GM12865 (cell line): ENCODE measurements at regions not wholly inside any gene's neighbourhood (a gene's known extent, or its start where the extent isn't known, plus 50 kb on each side); places are given as distances from the start of the nearest gene placed in this dataset.

Experiments
- DNase-seq: peaks from one replicate; pipeline ENCODE4 v3.0.0; 2010; ENCODE audit warnings: low read depth
- H3K4me3 ChIP-seq: 2 replicates; pipeline ENCODE4 v1.5.1; 2011; ENCODE audit warnings: mild to moderate bottlenecking, low read depth, low read length, control low read depth
- TF ChIP-seq, protein P1 (sequence below): IDR thresholded peaks from 2 replicates; pipeline ENCODE4 v1.5.1; 2011; ENCODE audit warnings: low read length, control low read depth, low read depth, inconsistent platforms; ENCODE audit not compliant: insufficient read depth; ENCODE audit errors: missing control alignments

DNA sequence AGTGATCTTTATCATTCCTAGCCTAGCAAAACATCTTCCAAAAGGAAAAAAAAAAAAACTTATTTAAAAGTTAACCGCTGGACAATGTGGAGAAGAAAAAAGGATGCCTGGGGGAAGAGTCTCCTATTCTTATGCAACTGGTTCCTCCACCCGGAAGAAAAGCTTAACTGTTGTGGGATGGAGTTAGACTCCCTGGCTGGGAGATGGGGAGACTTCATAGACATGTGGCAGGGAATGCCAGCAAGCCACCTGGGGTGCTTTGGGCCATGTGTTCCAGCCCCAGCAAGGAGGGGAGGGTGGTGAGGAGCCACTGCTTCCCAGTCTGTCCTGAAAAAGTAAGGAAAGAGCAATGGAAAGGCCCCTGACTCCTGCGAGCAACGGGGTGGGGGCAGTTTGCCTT lies 119.4 kb upstream of the SPIN4 start:
- DNase-seq: no peak
- TF ChIP-seq, protein P1, sequence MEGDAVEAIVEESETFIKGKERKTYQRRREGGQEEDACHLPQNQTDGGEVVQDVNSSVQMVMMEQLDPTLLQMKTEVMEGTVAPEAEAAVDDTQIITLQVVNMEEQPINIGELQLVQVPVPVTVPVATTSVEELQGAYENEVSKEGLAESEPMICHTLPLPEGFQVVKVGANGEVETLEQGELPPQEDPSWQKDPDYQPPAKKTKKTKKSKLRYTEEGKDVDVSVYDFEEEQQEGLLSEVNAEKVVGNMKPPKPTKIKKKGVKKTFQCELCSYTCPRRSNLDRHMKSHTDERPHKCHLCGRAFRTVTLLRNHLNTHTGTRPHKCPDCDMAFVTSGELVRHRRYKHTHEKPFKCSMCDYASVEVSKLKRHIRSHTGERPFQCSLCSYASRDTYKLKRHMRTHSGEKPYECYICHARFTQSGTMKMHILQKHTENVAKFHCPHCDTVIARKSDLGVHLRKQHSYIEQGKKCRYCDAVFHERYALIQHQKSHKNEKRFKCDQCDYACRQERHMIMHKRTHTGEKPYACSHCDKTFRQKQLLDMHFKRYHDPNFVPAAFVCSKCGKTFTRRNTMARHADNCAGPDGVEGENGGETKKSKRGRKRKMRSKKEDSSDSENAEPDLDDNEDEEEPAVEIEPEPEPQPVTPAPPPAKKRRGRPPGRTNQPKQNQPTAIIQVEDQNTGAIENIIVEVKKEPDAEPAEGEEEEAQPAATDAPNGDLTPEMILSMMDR: no peak
- H3K4me3 ChIP-seq: no peak overlapping the region

- DNase-seq: no peak
- H3K4me3 ChIP-seq: no peak overlapping the region
- TF ChIP-seq, protein P1: no peak
These were observed 115.6 kb upstream of the SPIN4 start for GRCh38 chrX:63466690-63467089.

GRCh38 chrX:63458981-63459380 lies 107.8 kb upstream of the SPIN4 start:
- TF ChIP-seq, protein P1: no peak
- DNase-seq: no peak
- no peak overlapping the region for H3K4me3 ChIP-seq

DNA sequence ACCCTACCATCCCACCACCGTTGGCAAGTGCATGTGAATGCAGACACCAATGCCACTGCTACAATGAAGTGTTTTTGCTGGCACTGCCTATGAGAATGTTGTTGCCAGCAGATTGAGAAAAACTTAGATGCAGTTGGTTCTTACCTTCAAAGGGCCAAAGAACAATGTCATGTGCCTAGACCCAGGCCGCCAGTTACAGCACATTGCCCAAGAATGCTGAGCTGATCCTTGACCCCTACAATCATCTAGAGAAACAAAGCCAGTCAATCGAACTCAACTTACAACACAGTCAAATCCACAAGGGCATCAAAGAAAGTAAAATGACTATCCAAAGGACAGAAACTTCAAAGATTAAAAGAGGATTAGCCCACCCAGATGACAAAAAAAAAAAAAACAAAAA lies 102.4 kb upstream of the SPIN4 start:
- TF ChIP-seq, protein P1: no peak
- DNase-seq: no peak

GRCh38 chrX:63441717-63442116 lies 90.6 kb upstream of the SPIN4 start:
- TF ChIP-seq, protein P1: no peak
- H3K4me3 ChIP-seq: no peak overlapping the region
- DNase-seq: no peak

More for the DNA sequence above, 102.4 kb upstream of the SPIN4 start:
- H3K4me3 ChIP-seq: no peak overlapping the region

- DNase-seq: no peak
- no peak overlapping the region for H3K4me3 ChIP-seq
- TF ChIP-seq, protein P1: no peak
These were observed 88.4 kb upstream of the SPIN4 start for GRCh38 chrX:63439580-63439979.

- TF ChIP-seq, protein P1: no peak
- no peak overlapping the region for H3K4me3 ChIP-seq
These were observed 85.7 kb upstream of the SPIN4 start for GRCh38 chrX:63436865-63437264.

More at GRCh38 chrX:63436865-63437264, 85.7 kb upstream of the SPIN4 start:
- DNase-seq: no peak
